Testis (tissue), 2 donors: ENCODE measurements at regions not wholly inside any gene's neighbourhood (a gene's known extent, or its start where the extent isn't known, plus 50 kb on each side); places are given as distances from the start of the nearest gene placed in this dataset.
"Not testable (repeated sequence)": the region's sequence is repeated elsewhere in the genome, so short reads cannot be mapped to it uniquely, and the experiment has no call there.

Experiments used
- DNase-seq: peaks from one replicate; pipeline ENCODE4 v3.0.0-alpha.2; 2019
- H3K27ac ChIP-seq, 2 donors: fragments of 200-600 bp; sonication (generic); one replicate each; pipeline ENCODE4 v1.5.1; 2019
- H3K27me3 ChIP-seq: fragments of 200-600 bp; sonication (generic); one replicate; pipeline ENCODE4 v1.5.1; 2019
- H3K36me3 ChIP-seq: fragments of 200-600 bp; sonication (generic); one replicate; pipeline ENCODE4 v1.5.1; 2017; ENCODE audit warnings: low read depth; ENCODE audit errors: missing control alignments
- H3K4me1 ChIP-seq: fragments of 200-600 bp; sonication (generic); one replicate; pipeline ENCODE4 v1.5.1; 2019
- H3K4me3 ChIP-seq, 2 donors: fragments of 200-600 bp; sonication (generic); one replicate each; pipeline ENCODE4 v1.5.1; 2017 to 2019
- H3K9me3 ChIP-seq: fragments of 200-600 bp; sonication (generic); one replicate; pipeline ENCODE4 v1.5.1; 2017
- POLR2A ChIP-seq: fragments of 450-650 bp; IDR thresholded peaks from one replicate; pipeline ENCODE4 v1.6.1; 2017; ENCODE audit warnings: antibody characterized with exemption, mild to moderate bottlenecking, moderate library complexity
- WGBS, 2 donors: methylation state at CpG; one replicate each; pipeline ENCODE4 v1.1.5; 2018; 5-methylcytosine and 5-hydroxymethylcytosine counted together
- intact Hi-C: fragments of 100-400 bp; cut with DNase I; formaldehyde crosslinking; loops from one replicate; pipeline ENCODE4 v1.15.1; 2023; ENCODE audit warnings: low total_unique reads
- TF ChIP-seq, protein P1 (sequence below), 3 experiments: fragments of 450-650 bp in 2 of 3; fragments of 200-600 bp in 1 of 3; sonication (generic) in 1 of 3; IDR thresholded peaks; one replicate each; pipeline ENCODE4 v1.5.1; 2016 to 2019; ENCODE audit warnings: antibody characterized with exemption in 3 of 3, mild to moderate bottlenecking in 2 of 3, moderate library complexity in 1 of 3

DNA sequence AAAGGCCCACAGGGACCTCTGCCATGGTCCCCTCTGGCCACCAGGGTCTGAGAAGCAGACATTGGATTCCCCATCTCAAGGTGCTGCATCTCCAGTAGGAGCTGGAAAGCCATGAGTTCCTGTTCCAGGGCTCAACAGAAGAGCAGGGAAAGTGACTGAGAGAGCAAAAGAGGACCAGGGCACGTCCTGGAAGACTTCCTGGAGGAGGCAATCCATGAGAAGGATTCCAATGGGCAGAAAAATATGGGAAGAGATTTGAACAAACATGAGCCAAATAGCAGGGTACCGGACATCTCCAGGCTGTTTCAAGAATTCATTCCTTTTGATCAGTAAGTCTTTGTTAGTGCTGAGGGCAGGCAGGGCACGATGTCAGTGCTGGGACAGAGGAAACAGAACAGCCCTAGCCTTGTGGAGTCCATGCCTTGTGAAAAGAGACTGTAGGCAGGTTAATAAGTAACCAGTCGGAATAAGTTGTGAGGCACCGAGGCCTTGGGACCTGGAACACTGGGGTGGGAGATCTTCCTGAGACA is 72.8 kb upstream of the TWIST2 start:
- intact Hi-C loops = no loop called here
- 87 to 92% methylated on average over 5 of the region's 5 CpGs for WGBS, 2 donors
- TF ChIP-seq POLR2A = no peak
- TF ChIP-seq, protein P1, sequence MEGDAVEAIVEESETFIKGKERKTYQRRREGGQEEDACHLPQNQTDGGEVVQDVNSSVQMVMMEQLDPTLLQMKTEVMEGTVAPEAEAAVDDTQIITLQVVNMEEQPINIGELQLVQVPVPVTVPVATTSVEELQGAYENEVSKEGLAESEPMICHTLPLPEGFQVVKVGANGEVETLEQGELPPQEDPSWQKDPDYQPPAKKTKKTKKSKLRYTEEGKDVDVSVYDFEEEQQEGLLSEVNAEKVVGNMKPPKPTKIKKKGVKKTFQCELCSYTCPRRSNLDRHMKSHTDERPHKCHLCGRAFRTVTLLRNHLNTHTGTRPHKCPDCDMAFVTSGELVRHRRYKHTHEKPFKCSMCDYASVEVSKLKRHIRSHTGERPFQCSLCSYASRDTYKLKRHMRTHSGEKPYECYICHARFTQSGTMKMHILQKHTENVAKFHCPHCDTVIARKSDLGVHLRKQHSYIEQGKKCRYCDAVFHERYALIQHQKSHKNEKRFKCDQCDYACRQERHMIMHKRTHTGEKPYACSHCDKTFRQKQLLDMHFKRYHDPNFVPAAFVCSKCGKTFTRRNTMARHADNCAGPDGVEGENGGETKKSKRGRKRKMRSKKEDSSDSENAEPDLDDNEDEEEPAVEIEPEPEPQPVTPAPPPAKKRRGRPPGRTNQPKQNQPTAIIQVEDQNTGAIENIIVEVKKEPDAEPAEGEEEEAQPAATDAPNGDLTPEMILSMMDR (IDR thresholded peaks at IDR 0.05) = no peak
- Histone ChIP-seq H3K36me3 (no peaks in the 10 kb centered on the region), H3K4me3 (no peak overlapping the region), H3K27ac (no peak overlapping the region), H3K27me3 (no peaks in the 10 kb centered on the region), H3K4me1 (no peaks in the 10 kb centered on the region), H3K9me3 (no peaks in the 10 kb centered on the region)
- no peak for DNase-seq

DNA sequence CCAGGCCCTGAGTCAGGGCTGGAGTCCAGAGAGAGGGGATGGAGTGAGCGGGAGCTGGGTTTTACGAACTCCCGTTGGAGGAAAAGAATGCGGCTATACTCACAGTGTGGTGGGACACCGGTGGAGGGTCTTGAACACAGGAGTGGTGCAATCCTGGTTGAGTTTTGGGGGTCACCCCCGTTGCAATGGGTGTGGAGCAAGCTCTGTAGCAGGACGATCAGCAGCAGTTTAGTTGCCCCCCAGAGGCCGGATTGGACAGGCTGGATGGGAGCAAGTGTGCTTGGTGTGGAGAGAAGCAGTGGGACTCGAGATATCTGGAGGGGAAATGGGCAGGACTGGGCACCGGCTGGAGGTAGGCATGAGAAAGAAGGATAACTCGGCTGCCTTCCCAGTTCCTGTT is 72.3 kb upstream of the TWIST2 start:
- intact Hi-C loops = no loop called here
- Histone ChIP-seq H3K27me3 (no peaks in the 10 kb centered on the region), H3K36me3 (no peaks in the 10 kb centered on the region), H3K27ac (no peak overlapping the region), H3K4me3 (no peak overlapping the region), H3K4me1 (no peaks in the 10 kb centered on the region), H3K9me3 (no peaks in the 10 kb centered on the region)
- TF ChIP-seq, protein P1 (IDR thresholded peaks at IDR 0.05) = no peak
- no peak for TF ChIP-seq POLR2A
- DNase-seq = no peak
- 94 to 95% methylated on average over 9 to 11 of the region's 11 CpGs for WGBS, 2 donors

DNA sequence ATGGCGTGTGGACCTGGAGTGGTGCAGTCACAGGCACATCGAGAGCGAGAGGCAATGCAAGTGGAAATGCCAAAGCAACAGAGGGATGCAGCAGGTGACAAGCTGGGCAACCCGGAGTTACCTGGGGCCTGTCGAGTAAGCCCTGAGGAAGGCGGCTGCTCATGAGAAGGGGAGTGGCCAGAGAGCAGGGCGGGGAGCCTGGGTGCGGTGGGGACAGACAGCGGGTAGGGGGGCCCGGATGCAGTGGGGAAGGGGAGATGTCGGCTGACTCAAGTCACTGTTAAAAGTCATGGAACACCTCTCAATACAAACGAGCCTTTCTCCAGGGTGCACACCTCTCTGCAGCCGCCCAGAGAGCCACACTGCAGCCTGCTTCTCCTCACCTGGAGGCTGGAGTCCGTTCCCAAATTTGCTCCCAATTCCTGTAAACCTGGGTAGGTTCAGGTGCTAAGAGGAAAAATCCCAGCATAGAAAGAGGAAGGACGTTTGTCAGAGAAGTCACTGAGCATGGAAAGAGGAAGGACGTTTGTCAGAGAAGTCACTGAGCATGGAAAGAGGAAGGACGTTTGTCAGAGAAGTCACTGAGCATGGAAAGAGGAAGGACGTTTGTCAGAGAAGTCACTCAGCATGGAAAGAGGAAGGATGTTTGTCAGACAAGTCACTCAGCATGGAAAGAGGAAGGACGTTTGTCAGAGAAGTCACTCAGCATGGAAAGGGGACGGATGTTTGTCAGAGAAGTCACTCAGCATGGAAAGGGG is 71.7 kb upstream of the TWIST2 start:
- Histone ChIP-seq H3K4me3 (no peak overlapping the region), H3K27me3 (no peaks in the 10 kb centered on the region), H3K4me1 (no peaks in the 10 kb centered on the region), H3K9me3 (no peaks in the 10 kb centered on the region), H3K36me3 (no peaks in the 10 kb centered on the region), H3K27ac (no peak overlapping the region)
- intact Hi-C loops = no loop called here
- no peak for TF ChIP-seq POLR2A
- TF ChIP-seq, protein P1 (IDR thresholded peaks at IDR 0.05) = no peak
- no peak for DNase-seq
- WGBS, 2 donors = 71 to 81% methylated on average over 18 to 20 of the region's 20 CpGs

DNA sequence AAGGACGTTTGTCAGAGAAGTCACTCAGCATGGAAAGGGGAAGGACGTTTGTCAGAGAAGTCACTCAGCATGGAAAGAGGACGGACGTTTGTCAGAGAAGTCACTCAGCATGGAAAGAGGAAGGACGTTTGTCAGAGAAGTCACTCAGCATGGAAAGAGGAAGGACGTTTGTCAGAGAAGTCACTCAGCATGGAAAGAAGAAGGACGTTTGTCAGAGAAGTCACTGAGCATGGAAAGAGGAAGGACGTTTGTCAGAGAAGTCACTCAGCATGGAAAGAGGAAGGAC is 71.2 kb upstream of the TWIST2 start:
- DNase-seq, intact Hi-C loops, H3K27ac ChIP-seq, H3K4me1 ChIP-seq, H3K27me3 ChIP-seq, H3K9me3 ChIP-seq, H3K36me3 ChIP-seq, H3K4me3 ChIP-seq: not testable (repeated sequence)
- 57 to 60% methylated on average over 8 of the region's 8 CpGs for WGBS, 2 donors

DNA sequence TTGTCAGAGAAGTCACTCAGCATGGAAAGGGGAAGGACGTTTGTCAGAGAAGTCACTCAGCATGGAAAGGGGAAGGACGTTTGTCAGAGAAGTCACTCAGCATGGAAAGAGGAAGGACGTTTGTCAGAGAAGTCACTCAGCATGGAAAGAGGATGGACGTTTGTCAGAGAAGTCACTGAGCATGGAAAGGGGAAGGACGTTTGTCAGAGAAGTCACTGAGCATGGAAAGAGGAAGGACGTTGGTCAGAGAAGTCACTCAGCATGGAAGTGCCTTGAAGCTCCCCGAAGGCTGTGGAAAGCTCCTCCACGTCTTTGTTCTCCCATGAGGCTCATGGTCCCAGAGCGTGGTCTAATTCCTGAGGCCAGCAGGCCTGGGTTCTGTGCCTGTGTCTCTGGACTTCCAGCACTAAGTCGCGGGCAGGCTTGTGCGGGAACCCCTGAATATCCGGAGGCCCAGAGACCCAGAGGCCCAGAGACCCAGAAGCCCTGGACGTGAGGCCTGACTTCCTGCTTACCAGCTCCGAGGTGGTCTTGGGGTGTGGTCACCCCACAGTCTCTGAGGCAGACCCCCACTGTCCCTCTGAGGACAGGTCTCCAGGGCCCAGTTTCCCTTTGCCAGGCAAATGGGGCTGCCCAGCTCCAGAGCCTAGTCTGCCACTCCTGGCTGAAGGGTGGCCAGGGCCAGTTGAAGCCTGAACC is 70.4 kb upstream of the TWIST2 start:
- Histone ChIP-seq H3K27ac (no peak overlapping the region), H3K36me3 (no peaks in the 10 kb centered on the region), H3K9me3 (no peaks in the 10 kb centered on the region), H3K27me3 (no peaks in the 10 kb centered on the region), H3K4me1 (no peaks in the 10 kb centered on the region), H3K4me3 (no peak overlapping the region)
- intact Hi-C loops = no loop called here
- DNase-seq = no peak
- TF ChIP-seq, protein P1 (IDR thresholded peaks at IDR 0.05) = no peak
- no peak for TF ChIP-seq POLR2A
- WGBS, 2 donors = 83 to 85% methylated on average over 11 to 15 of the region's 15 CpGs
